Neural cell (in vitro differentiated cells): ENCODE measurements at regions not wholly inside any gene's neighbourhood (a gene's known extent, or its start where the extent isn't known, plus 50 kb on each side); places are given as distances from the start of the nearest gene placed in this dataset.

Experiments
- H2AFZ ChIP-seq: fragments of 200-600, 300-800 bp; sonication (generic), shearing (Covaris generic); 2 replicates; pipeline ENCODE4 v1.6.0; 2014; ENCODE audit warnings: low read depth, mild to moderate bottlenecking, antibody characterized with exemption, low read length, moderate library complexity
- H3F3A ChIP-seq: fragments of 200-600 bp; shearing (Covaris generic); 2 replicates; pipeline ENCODE4 v1.6.1; 2016; ENCODE audit warnings: mild to moderate bottlenecking, moderate library complexity, mixed read lengths, antibody characterized with exemption, low read length; ENCODE audit not compliant: insufficient read depth, poor library complexity, severe bottlenecking
- H3K27ac ChIP-seq: fragments of 200-600, 300-800 bp; sonication (generic), shearing (Covaris generic); 2 replicates; pipeline ENCODE4 v1.5.1; 2014; ENCODE audit warnings: mild to moderate bottlenecking, low read length, moderate library complexity
- H3K27me3 ChIP-seq: fragments of 300-800, 200-600 bp; sonication (generic), shearing (Covaris generic); 2 replicates; pipeline ENCODE4 v1.6.0; 2014; ENCODE audit warnings: mild to moderate bottlenecking, low read depth, low read length, moderate library complexity; ENCODE audit not compliant: insufficient read depth
- H3K36me3 ChIP-seq: fragments of 300-800, 200-600 bp; sonication (generic), shearing (Covaris generic); 2 replicates; pipeline ENCODE4 v1.5.1; 2014; ENCODE audit warnings: mild to moderate bottlenecking, antibody characterized with exemption, low read length, moderate library complexity; ENCODE audit not compliant: insufficient read depth
- H3K4me2 ChIP-seq: fragments of 300-800, 200-600 bp; sonication (generic), shearing (Covaris generic); 2 replicates; pipeline ENCODE4 v1.6.0; 2014; ENCODE audit warnings: mild to moderate bottlenecking, low read length
- H3K4me3 ChIP-seq: fragments of 300-800, 200-600 bp; sonication (generic), shearing (Covaris generic); 2 replicates; pipeline ENCODE4 v1.5.1; 2014; ENCODE audit warnings: mild to moderate bottlenecking, low read length, moderate library complexity
- H3K79me2 ChIP-seq: fragments of 200-600 bp; shearing (Covaris generic); replicated peaks from 2 replicates; pipeline ENCODE4 v1.6.0; 2014; ENCODE audit warnings: mild to moderate bottlenecking, low read length, moderate library complexity; ENCODE audit not compliant: insufficient read depth
- H3K9ac ChIP-seq: fragments of 300-800, 200-600 bp; sonication (generic), shearing (Covaris generic); 2 replicates; pipeline ENCODE4 v1.6.1; 2016; ENCODE audit warnings: mild to moderate bottlenecking, low read length, mixed read lengths
- H3K9me2 ChIP-seq: fragments of 200-600 bp; shearing (Covaris generic); 2 replicates; pipeline ENCODE4 v1.6.1; 2016; ENCODE audit warnings: mild to moderate bottlenecking, low read length, mixed read lengths; ENCODE audit not compliant: insufficient read depth
- H3K9me3 ChIP-seq: fragments of 200-600, 300-800 bp; sonication (generic), shearing (Covaris generic); 2 replicates; pipeline ENCODE4 v1.6.1; 2016; ENCODE audit warnings: mild to moderate bottlenecking, mixed run types, low read length, moderate library complexity, mixed read lengths
- H4K20me1 ChIP-seq: fragments of 200-600 bp; shearing (Covaris generic); 2 replicates; pipeline ENCODE4 v1.6.1; 2016; ENCODE audit warnings: mild to moderate bottlenecking, mixed run types; ENCODE audit not compliant: insufficient read depth
- CTCF ChIP-seq: fragments of 450-650 bp; IDR thresholded peaks from 2 replicates; pipeline ENCODE4 v1.5.1; 2014; ENCODE audit warnings: antibody characterized with exemption, mild to moderate bottlenecking, moderate library complexity; ENCODE audit not compliant: poor library complexity, severe bottlenecking
- EP300 ChIP-seq: fragments of 450-650 bp; conservative IDR thresholded peaks from 2 replicates; pipeline ENCODE4 v1.6.1; 2014; ENCODE audit warnings: antibody characterized with exemption, mild to moderate bottlenecking, moderate library complexity; ENCODE audit not compliant: poor library complexity, severe bottlenecking
- EZH2 ChIP-seq: fragments of 200-600, 300-800 bp; shearing (Covaris generic), sonication (generic); IDR thresholded peaks from 2 replicates; pipeline ENCODE4 v1.6.1; 2014; ENCODE audit warnings: antibody characterized with exemption, low read length, borderline replicate concordance, mild to moderate bottlenecking; ENCODE audit not compliant: insufficient read depth, poor library complexity, severe bottlenecking
- MXI1 ChIP-seq: fragments of 450-650 bp; conservative IDR thresholded peaks from 2 replicates; pipeline ENCODE4 v1.6.1; 2014; ENCODE audit warnings: antibody characterized with exemption, mild to moderate bottlenecking; ENCODE audit not compliant: poor library complexity, severe bottlenecking
- POLR2AphosphoS5 ChIP-seq: IDR thresholded peaks from 2 replicates; pipeline ENCODE4 v1.6.1; 2012
- RAD21 ChIP-seq: fragments of 450-650 bp; conservative IDR thresholded peaks from 2 replicates; pipeline ENCODE4 v1.6.1; 2014; ENCODE audit warnings: antibody characterized with exemption, mild to moderate bottlenecking, moderate library complexity
- REST ChIP-seq: IDR thresholded peaks from 2 replicates; pipeline ENCODE4 v1.6.1; 2012; ENCODE audit warnings: borderline replicate concordance
- SMC3 ChIP-seq: fragments of 450-650 bp; conservative IDR thresholded peaks from 2 replicates; pipeline ENCODE4 v1.6.1; 2014; ENCODE audit warnings: antibody characterized with exemption, mild to moderate bottlenecking, moderate library complexity; ENCODE audit not compliant: poor library complexity
- TAF1 ChIP-seq: IDR thresholded peaks from 2 replicates; pipeline ENCODE4 v1.6.1; 2012; ENCODE audit warnings: low read depth

GRCh38 chr2:83953697-83954096 is 505.4 kb downstream of the SUCLG1 start:
- H3K27me3 ChIP-seq = no peaks in the 10 kb centered on the region
- no peaks in the 10 kb centered on the region for H4K20me1 ChIP-seq
- no peak overlapping the region for H2AFZ ChIP-seq
- H3F3A ChIP-seq = no peaks in the 10 kb centered on the region
- H3K9ac ChIP-seq = no peak overlapping the region
- H3K4me3 ChIP-seq = no peak overlapping the region
- no peak overlapping the region for H3K4me2 ChIP-seq
- no peak for TF ChIP-seq REST
- H3K79me2 ChIP-seq = no peaks in the 10 kb centered on the region
- H3K9me3 ChIP-seq = no peaks in the 10 kb centered on the region
- H3K27ac ChIP-seq = no peak overlapping the region
- H3K9me2 ChIP-seq = no peaks in the 10 kb centered on the region
- H3K36me3 ChIP-seq = no peaks in the 10 kb centered on the region

GRCh38 chr2:83951378-83951947 is 507.6 kb downstream of the SUCLG1 start:
- Histone ChIP-seq H3F3A (no peaks in the 10 kb centered on the region), H3K4me3 (no peak overlapping the region), H3K9me3 (no peaks in the 10 kb centered on the region), H3K4me2 (no peak overlapping the region), H3K79me2 (no peaks in the 10 kb centered on the region), H3K9ac (no peak overlapping the region), H3K36me3 (no peaks in the 10 kb centered on the region), H3K9me2 (no peaks in the 10 kb centered on the region), H3K27ac (no peak overlapping the region), H4K20me1 (no peaks in the 10 kb centered on the region), H2AFZ (no peak overlapping the region), H3K27me3 (no peaks in the 10 kb centered on the region)
- TF ChIP-seq EP300 (no peak), EZH2 (no peak), MXI1 (no peak), TAF1 (no peak), POLR2AphosphoS5 (no peak), REST (no peak), CTCF (no peak), RAD21 (no peak), SMC3 (no peak)
